Spleen (tissue), 11 donors: ENCODE measurements at regions not wholly inside any gene's neighbourhood (a gene's known extent, or its start where the extent isn't known, plus 50 kb on each side); places are given as distances from the start of the nearest gene placed in this dataset.

Experiments
- DNase-seq: peaks from one replicate; pipeline ENCODE4 v3.0.0-alpha.2; 2020
- H3K27ac ChIP-seq, 8 donors: fragments of 200-600 bp; sonication (generic) in 7 of 8; 1 replicate in 4 of 8; 2 replicates in 4 of 8; pipeline versions ENCODE4 v1.5.0 to v1.8.0; 2016 to 2021; ENCODE audit warnings: inconsistent platforms in 4 of 8, mild to moderate bottlenecking in 4 of 8, moderate library complexity in 1 of 8
- H3K27me3 ChIP-seq, 7 donors: fragments of 200-600 bp; sonication (generic) in 6 of 7; replicated peaks in 1 of 7; 1 replicate in 4 of 7; 2 replicates in 3 of 7; pipeline versions ENCODE4 v1.5.0 to v1.8.0; 2016 to 2021; ENCODE audit warnings: inconsistent platforms in 3 of 7, mild to moderate bottlenecking in 1 of 7
- H3K36me3 ChIP-seq, 6 donors: fragments of 200-600 bp; sonication (generic) in 5 of 6; 1 replicate in 4 of 6; 2 replicates in 2 of 6; pipeline versions ENCODE4 v1.5.0 to v1.8.0; 2016 to 2021; ENCODE audit warnings: inconsistent platforms in 2 of 6
- H3K4me1 ChIP-seq, 6 donors: fragments of 200-600 bp; sonication (generic) in 5 of 6; 1 replicate in 3 of 6; 2 replicates in 3 of 6; pipeline versions ENCODE4 v1.5.0 to v1.8.0; 2016 to 2021; ENCODE audit warnings: inconsistent platforms in 3 of 6
- H3K4me3 ChIP-seq, 8 donors: fragments of 200-600 bp; sonication (generic) in 7 of 8; 1 replicate in 4 of 8; 2 replicates in 4 of 8; pipeline versions ENCODE4 v1.5.0 to v1.8.0; 2016 to 2021; ENCODE audit warnings: inconsistent platforms in 4 of 8, mild to moderate bottlenecking in 4 of 8, moderate library complexity in 2 of 8
- H3K9me3 ChIP-seq, 8 donors: fragments of 200-600 bp; sonication (generic) in 7 of 8; 1 replicate in 4 of 8; 2 replicates in 4 of 8; pipeline versions ENCODE4 v1.5.0 to v1.8.0; 2016 to 2021; ENCODE audit warnings: inconsistent platforms in 4 of 8
- CTCF ChIP-seq, 11 experiments: fragments of 200-600 bp in 7 of 11; fragments of 450-650 bp in 4 of 11; sonication (generic) in 4 of 11; IDR thresholded peaks in 8 of 11; conservative IDR thresholded peaks in 3 of 11; 1 replicate in 7 of 11; 2 replicates in 4 of 11; pipeline versions ENCODE4 v1.4.0 to v1.8.0; 2016 to 2021; ENCODE audit warnings: antibody characterized with exemption in 11 of 11, inconsistent platforms in 4 of 11, mild to moderate bottlenecking in 1 of 11
- POLR2A ChIP-seq, 3 donors: fragments of 450-650 bp; IDR thresholded peaks; one replicate each; pipeline ENCODE4 v1.5.1; 2017; ENCODE audit warnings: antibody characterized with exemption in 3 of 3, mild to moderate bottlenecking in 1 of 3
- POLR2AphosphoS5 ChIP-seq, 3 donors: sonication (generic); formaldehyde crosslinking; IDR thresholded peaks; one replicate each; pipeline ENCODE4 v1.5.1; 2017; ENCODE audit warnings: antibody characterized with exemption in 3 of 3
- WGBS, 5 donors: extraction: QIAGEN DNeasy Blood & Tissue Kit in 3 of 5; methylation state at CpG; one replicate each; pipeline versions ENCODE4 v1.1.5 to v1.1.7; 2013 to 2018; 5-methylcytosine and 5-hydroxymethylcytosine counted together
- intact Hi-C: fragments of 100-400 bp; cut with DNase I; formaldehyde crosslinking; loops from one replicate; pipeline ENCODE4 v1.15.0; 2023; ENCODE audit warnings: low total_unique reads
- donor health status: healthy with polysubstance abuse.
- donor health status: DM: no; HTN: no; CAD: no; lungs with moderate emphysema.
- donor health status: DM: no; HTN: no; CAD: no.
- donor health status: Bipolar disorder and iron deficiency.
- donor health status: healthy.
- donor health status: DM: no; HTN: no; CAD: no.
- donor health status: DM: yes; HTN: yes; CAD: no.

- H3K4me1 ChIP-seq = peaks cover 0 to 8% (median 3%) of the 10 kb centered on the region in 6 donors
- 70 to 81% (median 77%) methylated on average over 3 of the region's 3 CpGs for WGBS, 5 donors
- no peak overlapping the region for H3K4me3 ChIP-seq
- intact Hi-C loops = no loop called here
- no peaks in the 10 kb centered on the region for H3K27me3 ChIP-seq
- no peaks in the 10 kb centered on the region for H3K36me3 ChIP-seq
- no peak for DNase-seq
- no peaks in the 10 kb centered on the region for H3K9me3 ChIP-seq
- H3K27ac ChIP-seq = peak overlapping the region in 7 of 8 donors; percentile 42 to 83 (median 67)
- TF ChIP-seq CTCF (IDR thresholded peaks at IDR 0.05 in 8 of 11, conservative IDR thresholded peaks at IDR 0.05 in 3 of 11) (no peak), POLR2A (IDR thresholded peaks at IDR 0.05) (no peak), POLR2AphosphoS5 (IDR thresholded peaks at IDR 0.05) (no peak)
Measured at GRCh38 chr13:59343132-59343531, 820.6 kb downstream of the DIAPH3 start.

GRCh38 chr13:59343993-59344822, 819.5 kb downstream of the DIAPH3 start:
- Histone ChIP-seq H3K4me1 (peaks cover 0 to 8% (median 3%) of the 10 kb centered on the region in 6 donors), H3K27me3 (no peaks in the 10 kb centered on the region), H3K9me3 (no peaks in the 10 kb centered on the region), H3K27ac (peak overlapping the region in 7 of 8 donors; percentile 2 to 83 (median 51)), H3K36me3 (no peaks in the 10 kb centered on the region), H3K4me3 (no peak overlapping the region)
- TF ChIP-seq CTCF (IDR thresholded peaks at IDR 0.05 in 8 of 11, conservative IDR thresholded peaks at IDR 0.05 in 3 of 11) (no peak), POLR2AphosphoS5 (IDR thresholded peaks at IDR 0.05) (no peak), POLR2A (IDR thresholded peaks at IDR 0.05) (no peak)
- intact Hi-C loops = no loop called here
- 80 to 85% (median 82%) methylated on average over 8 of the region's 8 CpGs for WGBS, 5 donors
- no peak for DNase-seq

- no peak overlapping the region for H3K4me3 ChIP-seq
- H3K27me3 ChIP-seq = no peaks in the 10 kb centered on the region
- WGBS, 5 donors = 38 to 60% (median 47%) methylated on average over 2 of the region's 2 CpGs
- H3K27ac ChIP-seq = peak overlapping the region; percentile 2 to 83 (median 47)
- intact Hi-C loops = no loop called here
- no peak for DNase-seq
- H3K36me3 ChIP-seq = no peaks in the 10 kb centered on the region
- peaks cover 0 to 8% (median 3%) of the 10 kb centered on the region in 6 donors for H3K4me1 ChIP-seq
- TF ChIP-seq POLR2AphosphoS5 (IDR thresholded peaks at IDR 0.05) (peak in 1 of 3 donors; percentile 72), POLR2A (IDR thresholded peaks at IDR 0.05) (no peak)
- H3K9me3 ChIP-seq = no peaks in the 10 kb centered on the region
Measured at GRCh38 chr13:59345311-59345710, 818.4 kb downstream of the DIAPH3 start.

- H3K27ac ChIP-seq = no peak overlapping the region
- no peak overlapping the region for H3K4me3 ChIP-seq
- no peaks in the 10 kb centered on the region for H3K9me3 ChIP-seq
- TF ChIP-seq CTCF (IDR thresholded peaks at IDR 0.05 in 8 of 11, conservative IDR thresholded peaks at IDR 0.05 in 3 of 11) (no peak), POLR2A (IDR thresholded peaks at IDR 0.05) (no peak), POLR2AphosphoS5 (IDR thresholded peaks at IDR 0.05) (no peak)
- H3K36me3 ChIP-seq = no peaks in the 10 kb centered on the region
- WGBS, 5 donors = 55 to 80% (median 70%) methylated on average over 7 to 8 of the region's 8 CpGs
- DNase-seq = no peak
- H3K27me3 ChIP-seq = no peaks in the 10 kb centered on the region
- H3K4me1 ChIP-seq = peaks cover 0 to 8% (median under 1%) of the 10 kb centered on the region in 6 donors
- intact Hi-C loops = no loop called here
Measured at GRCh38 chr13:59346999-59347723, 816.6 kb downstream of the DIAPH3 start.
